Hepatocyte (in vitro differentiated cells): ENCODE measurements at regions not wholly inside any gene's neighbourhood (a gene's known extent, or its start where the extent isn't known, plus 50 kb on each side); places are given as distances from the start of the nearest gene placed in this dataset.

Experiments used
- DNase-seq: peaks from one replicate; pipeline ENCODE4 v3.0.0-alpha.2; 2016; ENCODE audit warnings: low spot score
- H2AFZ ChIP-seq: fragments of 200-600 bp; sonication (generic); 2 replicates; pipeline ENCODE4 v1.6.0; 2016; ENCODE audit warnings: antibody characterized with exemption, mild to moderate bottlenecking
- H3K27ac ChIP-seq: fragments of 200-600 bp; sonication (generic); 2 replicates; pipeline ENCODE4 v1.5.1; 2016; ENCODE audit warnings: mild to moderate bottlenecking
- H3K27me3 ChIP-seq: fragments of 200-600 bp; sonication (generic); 2 replicates; pipeline ENCODE4 v1.6.1; 2016
- H3K36me3 ChIP-seq: fragments of 200-600 bp; sonication (generic); replicated peaks from 2 replicates; pipeline ENCODE4 v1.5.1; 2016; ENCODE audit warnings: low read depth; ENCODE audit not compliant: insufficient read depth
- H3K4me1 ChIP-seq: fragments of 200-600 bp; sonication (generic); 2 replicates; pipeline ENCODE4 v1.5.1; 2016; ENCODE audit warnings: mild to moderate bottlenecking, moderate library complexity; ENCODE audit not compliant: insufficient read depth
- H3K4me2 ChIP-seq: fragments of 200-600 bp; sonication (generic); 2 replicates; pipeline ENCODE4 v1.6.0; 2016
- H3K4me3 ChIP-seq: fragments of 200-600 bp; sonication (generic); 2 replicates; pipeline ENCODE4 v1.5.1; 2016; ENCODE audit warnings: mild to moderate bottlenecking
- H3K79me2 ChIP-seq: fragments of 200-600 bp; sonication (generic); 2 replicates; pipeline ENCODE4 v1.6.0; 2017; ENCODE audit warnings: mild to moderate bottlenecking
- H3K9me2 ChIP-seq: fragments of 200-600 bp; sonication (generic); replicated peaks from 2 replicates; pipeline ENCODE4 v1.6.0; 2017; ENCODE audit warnings: mild to moderate bottlenecking; ENCODE audit not compliant: insufficient read depth
- H3K9me3 ChIP-seq: fragments of 200-600 bp; sonication (generic); 2 replicates; pipeline ENCODE4 v1.5.1; 2016; ENCODE audit warnings: low read depth, mild to moderate bottlenecking
- H4K20me1 ChIP-seq: fragments of 200-600 bp; sonication (generic); 2 replicates; pipeline ENCODE4 v1.6.0; 2016; ENCODE audit warnings: mild to moderate bottlenecking; ENCODE audit not compliant: insufficient read depth, poor library complexity, severe bottlenecking
- CTCF ChIP-seq: fragments of 200-600 bp; sonication (generic); IDR thresholded peaks from 2 replicates; pipeline ENCODE4 v1.5.1; 2016; ENCODE audit warnings: antibody characterized with exemption, mild to moderate bottlenecking; ENCODE audit not compliant: poor library complexity
- EZH2 ChIP-seq: fragments of 200-600 bp; sonication (generic); IDR thresholded peaks from 2 replicates; pipeline ENCODE4 v1.6.1; 2016; ENCODE audit warnings: antibody characterized with exemption, mild to moderate bottlenecking, borderline replicate concordance
- EZH2phosphoT487 ChIP-seq: fragments of 200-600 bp; sonication (generic); IDR thresholded peaks from one replicate; pipeline ENCODE4 v1.6.1; 2018; ENCODE audit warnings: antibody characterized with exemption, mild to moderate bottlenecking, low read depth, moderate library complexity; ENCODE audit not compliant: unreplicated experiment, severe bottlenecking
- WGBS: methylation state at CpG from one replicate; pipeline ENCODE4 v1.1.6; 2016; ENCODE audit warnings: low lambda C conversion rate; ENCODE audit errors: missing lambda C conversion rate; 5-methylcytosine and 5-hydroxymethylcytosine counted together

GRCh38 chr7:25908154-25908949, 243.6 kb upstream of the NFE2L3 start:
- no peaks in the 10 kb centered on the region for H3K27me3 ChIP-seq
- H3K4me2 ChIP-seq, result no peak overlapping the region
- H3K4me3 ChIP-seq, result no peak overlapping the region
- H4K20me1 ChIP-seq, result no peaks in the 10 kb centered on the region
- DNase-seq, result no peak
- H3K9me2 ChIP-seq, result no peaks in the 10 kb centered on the region
- TF ChIP-seq EZH2phosphoT487 (no peak), CTCF (no peak), EZH2 (no peak)
- WGBS, result 91% methylated on average over 1 of the region's 1 CpG
- no peaks in the 10 kb centered on the region for H3K4me1 ChIP-seq
- no peaks in the 10 kb centered on the region for H3K9me3 ChIP-seq
- no peak overlapping the region for H3K27ac ChIP-seq
- no peaks in the 10 kb centered on the region for H3K36me3 ChIP-seq
- no peak overlapping the region for H2AFZ ChIP-seq
- no peaks in the 10 kb centered on the region for H3K79me2 ChIP-seq

GRCh38 chr7:25911738-25912607, 240.0 kb upstream of the NFE2L3 start:
- Histone ChIP-seq H3K9me2 (no peaks in the 10 kb centered on the region), H3K9me3 (no peaks in the 10 kb centered on the region), H3K4me3 (no peak overlapping the region), H3K4me1 (no peaks in the 10 kb centered on the region), H3K36me3 (no peaks in the 10 kb centered on the region), H2AFZ (no peak overlapping the region), H3K79me2 (no peaks in the 10 kb centered on the region), H3K27me3 (no peaks in the 10 kb centered on the region), H3K27ac (peak overlapping the region; percentile 13), H3K4me2 (no peak overlapping the region), H4K20me1 (no peaks in the 10 kb centered on the region)
- 54% methylated on average over 7 of the region's 7 CpGs for WGBS
- no peak for DNase-seq
- TF ChIP-seq EZH2phosphoT487, result no peak
- TF ChIP-seq EZH2, result no peak
- TF ChIP-seq CTCF, result no peak

- no peaks in the 10 kb centered on the region for H3K4me1 ChIP-seq
Observed at GRCh38 chr7:25913598-25914224, 238.3 kb upstream of the NFE2L3 start.

More at GRCh38 chr7:25913598-25914224, 238.3 kb upstream of the NFE2L3 start:
- DNase-seq, result no peak
- Histone ChIP-seq H3K9me3 (no peaks in the 10 kb centered on the region), H3K79me2 (no peaks in the 10 kb centered on the region), H3K4me3 (no peak overlapping the region), H3K4me2 (no peak overlapping the region), H2AFZ (no peak overlapping the region), H3K27me3 (no peaks in the 10 kb centered on the region), H3K27ac (no peak overlapping the region), H3K36me3 (no peaks in the 10 kb centered on the region), H4K20me1 (no peaks in the 10 kb centered on the region), H3K9me2 (no peaks in the 10 kb centered on the region)
- 60% methylated on average over 6 of the region's 6 CpGs for WGBS
- TF ChIP-seq CTCF (no peak), EZH2 (no peak), EZH2phosphoT487 (no peak)
